ENCODE measurements at regions not wholly inside any gene's neighbourhood (a gene's known extent, or its start where the extent isn't known, plus 50 kb on each side); places are given as distances from the start of the nearest gene placed in this dataset.

- TF ChIP-seq CTCF (conservative IDR thresholded peaks at IDR 0.05) (no peak), ZFX (IDR thresholded peaks at IDR 0.05) (no peak)
Measured at GRCh38 chr14:65834812-65835211, 422.3 kb downstream of the FUT8 start.
